HepG2 (cell line): ENCODE measurements at regions not wholly inside any gene's neighbourhood (a gene's known extent, or its start where the extent isn't known, plus 50 kb on each side); places are given as distances from the start of the nearest gene placed in this dataset.

Source experiments
- EEA1 ChIP-seq: sonication (generic); formaldehyde crosslinking; IDR thresholded peaks from 2 replicates; pipeline ENCODE4 v1.5.1; 2020; ENCODE audit warnings: mild to moderate bottlenecking, missing genetic modification reagents, borderline replicate concordance
- KLF16 ChIP-seq, 2 experiments: sonication (generic) in 1 of 2; formaldehyde crosslinking in 1 of 2; IDR thresholded peaks; 2 replicates each; pipeline versions ENCODE4 v1.6.1 to v1.8.0; 2016 to 2023; ENCODE audit warnings: missing genetic modification reagents in 2 of 2, missing compliant biosample characterization in 1 of 2
- NONO ChIP-seq, 2 experiments: fragments of 450-650 bp in 1 of 2; sonication (generic) in 1 of 2; formaldehyde crosslinking in 1 of 2; IDR thresholded peaks in 1 of 2; conservative IDR thresholded peaks in 1 of 2; 2 replicates each; pipeline versions ENCODE4 v1.6.1 to v1.8.0; 2017 to 2022; ENCODE audit warnings: mild to moderate bottlenecking in 1 of 2, missing genetic modification reagents in 1 of 2, moderate library complexity in 1 of 2
- NPAS2 ChIP-seq: sonication (generic); formaldehyde crosslinking; IDR thresholded peaks from 2 replicates; pipeline ENCODE4 v1.8.0; 2022; ENCODE audit warnings: mild to moderate bottlenecking, missing genetic modification reagents, borderline replicate concordance
- SMAD9 ChIP-seq: sonication (generic); formaldehyde crosslinking; IDR thresholded peaks from 2 replicates; pipeline ENCODE4 v1.5.1; 2020; ENCODE audit warnings: mild to moderate bottlenecking, missing genetic modification reagents
- TCF12 ChIP-seq, 2 experiments: fragments of 450-650 bp in 1 of 2; sonication (generic) in 1 of 2; formaldehyde crosslinking in 1 of 2; IDR thresholded peaks; 2 replicates each; pipeline versions ENCODE4 v1.6.1 to v1.8.0; 2017 to 2022; ENCODE audit warnings: antibody characterized with exemption in 1 of 2, mild to moderate bottlenecking in 1 of 2, missing genetic modification reagents in 1 of 2, moderate library complexity in 1 of 2
- ZZZ3 ChIP-seq: sonication (generic); formaldehyde crosslinking; IDR thresholded peaks from 2 replicates; pipeline ENCODE4 v1.4.0; 2020; ENCODE audit warnings: missing genetic modification reagents, mild to moderate bottlenecking, borderline replicate concordance
- TF ChIP-seq, protein P1 (sequence below): sonication (generic); formaldehyde crosslinking; IDR thresholded peaks from 2 replicates; pipeline ENCODE4 v1.8.1; 2023; ENCODE audit warnings: mild to moderate bottlenecking, missing genetic modification reagents
- TF ChIP-seq, protein P2 (sequence below): IDR thresholded peaks from 2 replicates; pipeline ENCODE4 v1.6.1; 2012; ENCODE audit warnings: low read depth, low read length, improper control_type of control experiment
- TF ChIP-seq, protein P3 (sequence below): sonication (generic); formaldehyde crosslinking; conservative IDR thresholded peaks from 2 replicates; pipeline ENCODE4 v1.5.0; 2020; ENCODE audit warnings: missing genetic modification reagents
- TF ChIP-seq, protein P4 (sequence below): sonication (generic); formaldehyde crosslinking; IDR thresholded peaks from 2 replicates; pipeline ENCODE4 v1.4.0; 2020; ENCODE audit warnings: missing genetic modification reagents
- TF ChIP-seq, protein P5 (sequence below): sonication (generic); formaldehyde crosslinking; IDR thresholded peaks from 2 replicates; pipeline ENCODE4 v1.5.0; 2020; ENCODE audit warnings: mild to moderate bottlenecking, missing genetic modification reagents

DNA sequence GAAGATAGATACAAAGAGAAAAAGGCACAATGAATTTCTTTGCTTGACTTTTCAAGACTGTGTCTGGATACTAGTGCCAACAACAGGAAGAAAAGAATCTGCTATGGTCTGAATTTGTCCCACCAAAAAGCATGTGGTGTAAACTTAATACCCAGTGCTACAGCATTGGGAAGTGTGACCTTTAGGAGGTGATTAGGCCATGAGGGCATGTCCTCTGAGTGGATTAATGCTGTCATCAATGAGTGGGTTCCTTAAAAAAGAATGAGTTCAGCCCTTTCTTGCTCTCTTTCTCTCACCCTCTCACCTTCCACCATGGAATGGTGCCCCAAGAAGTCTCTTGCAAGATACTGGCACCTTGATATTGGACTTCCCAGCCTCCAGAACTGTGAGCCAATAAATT is 155.7 kb upstream of the GPRIN3 start (continued):
- TF ChIP-seq, protein P1, sequence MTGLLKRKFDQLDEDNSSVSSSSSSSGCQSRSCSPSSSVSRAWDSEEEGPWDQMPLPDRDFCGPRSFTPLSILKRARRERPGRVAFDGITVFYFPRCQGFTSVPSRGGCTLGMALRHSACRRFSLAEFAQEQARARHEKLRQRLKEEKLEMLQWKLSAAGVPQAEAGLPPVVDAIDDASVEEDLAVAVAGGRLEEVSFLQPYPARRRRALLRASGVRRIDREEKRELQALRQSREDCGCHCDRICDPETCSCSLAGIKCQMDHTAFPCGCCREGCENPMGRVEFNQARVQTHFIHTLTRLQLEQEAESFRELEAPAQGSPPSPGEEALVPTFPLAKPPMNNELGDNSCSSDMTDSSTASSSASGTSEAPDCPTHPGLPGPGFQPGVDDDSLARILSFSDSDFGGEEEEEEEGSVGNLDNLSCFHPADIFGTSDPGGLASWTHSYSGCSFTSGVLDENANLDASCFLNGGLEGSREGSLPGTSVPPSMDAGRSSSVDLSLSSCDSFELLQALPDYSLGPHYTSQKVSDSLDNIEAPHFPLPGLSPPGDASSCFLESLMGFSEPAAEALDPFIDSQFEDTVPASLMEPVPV (CRISPR knock-in tag), result no peak
- TF ChIP-seq ZZZ3 (CRISPR knock-in tag) (no peak), KLF16 (CRISPR knock-in tag; IDR thresholded peaks at IDR 0.05) (no peak), NONO (IDR thresholded peaks at IDR 0.05) (no peak), NONO (CRISPR knock-in tag; conservative IDR thresholded peaks at IDR 0.05) (no peak), SMAD9 (CRISPR knock-in tag) (no peak), NPAS2 (CRISPR knock-in tag) (no peak), TCF12 (IDR thresholded peaks at IDR 0.05) (no peak), TCF12 (CRISPR knock-in tag; IDR thresholded peaks at IDR 0.05) (no peak), EEA1 (CRISPR knock-in tag) (no peak)
- TF ChIP-seq, protein P2, sequence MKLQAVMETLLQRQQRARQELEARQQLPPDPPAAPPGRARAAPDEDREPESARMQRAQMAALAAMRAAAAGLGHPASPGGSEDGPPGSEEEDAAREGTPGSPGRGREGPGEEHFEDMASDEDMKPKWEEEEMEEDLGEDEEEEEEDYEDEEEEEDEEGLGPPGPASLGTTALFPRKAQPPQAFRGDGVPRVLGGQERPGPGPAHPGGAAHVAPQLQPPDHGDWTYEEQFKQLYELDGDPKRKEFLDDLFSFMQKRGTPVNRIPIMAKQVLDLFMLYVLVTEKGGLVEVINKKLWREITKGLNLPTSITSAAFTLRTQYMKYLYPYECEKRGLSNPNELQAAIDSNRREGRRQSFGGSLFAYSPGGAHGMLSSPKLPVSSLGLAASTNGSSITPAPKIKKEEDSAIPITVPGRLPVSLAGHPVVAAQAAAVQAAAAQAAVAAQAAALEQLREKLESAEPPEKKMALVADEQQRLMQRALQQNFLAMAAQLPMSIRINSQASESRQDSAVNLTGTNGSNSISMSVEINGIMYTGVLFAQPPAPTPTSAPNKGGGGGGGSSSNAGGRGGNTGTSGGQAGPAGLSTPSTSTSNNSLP, result no peak
- TF ChIP-seq, protein P3, sequence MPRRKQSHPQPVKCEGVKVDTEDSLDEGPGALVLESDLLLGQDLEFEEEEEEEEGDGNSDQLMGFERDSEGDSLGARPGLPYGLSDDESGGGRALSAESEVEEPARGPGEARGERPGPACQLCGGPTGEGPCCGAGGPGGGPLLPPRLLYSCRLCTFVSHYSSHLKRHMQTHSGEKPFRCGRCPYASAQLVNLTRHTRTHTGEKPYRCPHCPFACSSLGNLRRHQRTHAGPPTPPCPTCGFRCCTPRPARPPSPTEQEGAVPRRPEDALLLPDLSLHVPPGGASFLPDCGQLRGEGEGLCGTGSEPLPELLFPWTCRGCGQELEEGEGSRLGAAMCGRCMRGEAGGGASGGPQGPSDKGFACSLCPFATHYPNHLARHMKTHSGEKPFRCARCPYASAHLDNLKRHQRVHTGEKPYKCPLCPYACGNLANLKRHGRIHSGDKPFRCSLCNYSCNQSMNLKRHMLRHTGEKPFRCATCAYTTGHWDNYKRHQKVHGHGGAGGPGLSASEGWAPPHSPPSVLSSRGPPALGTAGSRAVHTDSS, result no peak
- TF ChIP-seq, protein P4, sequence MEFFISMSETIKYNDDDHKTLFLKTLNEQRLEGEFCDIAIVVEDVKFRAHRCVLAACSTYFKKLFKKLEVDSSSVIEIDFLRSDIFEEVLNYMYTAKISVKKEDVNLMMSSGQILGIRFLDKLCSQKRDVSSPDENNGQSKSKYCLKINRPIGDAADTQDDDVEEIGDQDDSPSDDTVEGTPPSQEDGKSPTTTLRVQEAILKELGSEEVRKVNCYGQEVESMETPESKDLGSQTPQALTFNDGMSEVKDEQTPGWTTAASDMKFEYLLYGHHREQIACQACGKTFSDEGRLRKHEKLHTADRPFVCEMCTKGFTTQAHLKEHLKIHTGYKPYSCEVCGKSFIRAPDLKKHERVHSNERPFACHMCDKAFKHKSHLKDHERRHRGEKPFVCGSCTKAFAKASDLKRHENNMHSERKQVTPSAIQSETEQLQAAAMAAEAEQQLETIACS (CRISPR knock-in tag), result no peak
- TF ChIP-seq, protein P5, sequence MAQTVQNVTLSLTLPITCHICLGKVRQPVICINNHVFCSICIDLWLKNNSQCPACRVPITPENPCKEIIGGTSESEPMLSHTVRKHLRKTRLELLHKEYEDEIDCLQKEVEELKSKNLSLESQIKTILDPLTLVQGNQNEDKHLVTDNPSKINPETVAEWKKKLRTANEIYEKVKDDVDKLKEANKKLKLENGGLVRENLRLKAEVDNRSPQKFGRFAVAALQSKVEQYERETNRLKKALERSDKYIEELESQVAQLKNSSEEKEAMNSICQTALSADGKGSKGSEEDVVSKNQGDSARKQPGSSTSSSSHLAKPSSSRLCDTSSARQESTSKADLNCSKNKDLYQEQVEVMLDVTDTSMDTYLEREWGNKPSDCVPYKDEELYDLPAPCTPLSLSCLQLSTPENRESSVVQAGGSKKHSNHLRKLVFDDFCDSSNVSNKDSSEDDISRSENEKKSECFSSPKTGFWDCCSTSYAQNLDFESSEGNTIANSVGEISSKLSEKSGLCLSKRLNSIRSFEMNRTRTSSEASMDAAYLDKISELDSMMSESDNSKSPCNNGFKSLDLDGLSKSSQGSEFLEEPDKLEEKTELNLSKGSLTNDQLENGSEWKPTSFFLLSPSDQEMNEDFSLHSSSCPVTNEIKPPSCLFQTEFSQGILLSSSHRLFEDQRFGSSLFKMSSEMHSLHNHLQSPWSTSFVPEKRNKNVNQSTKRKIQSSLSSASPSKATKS (CRISPR knock-in tag), result no peak
